HepG2 (cell line): ENCODE measurements at regions not wholly inside any gene's neighbourhood (a gene's known extent, or its start where the extent isn't known, plus 50 kb on each side); places are given as distances from the start of the nearest gene placed in this dataset.

Experiments
- ATAC-seq: fragments of 200-7000 bp; cut with Tn5 transposase; 3 replicates; pipeline ENCODE4 v1.9.1; 2020; ENCODE audit warnings: mild to moderate bottlenecking, moderate library complexity
- BruUV-seq: library from RNA; stranded (reverse); fragments of 400-500 nt; replicated peaks from 2 replicates; lab custom pipeline; 2021; lab: Mats Ljungman, UMichigan
- CTCF ChIA-PET: fragments of 300-600 bp; formaldehyde crosslinking; extraction: SDS; loops from one replicate; lab custom pipeline; 2021; ENCODE audit warnings: low total read pairs, inconsistent platforms, low intra/inter-chr PET ratio; lab: Yijun Ruan, JAX
- POLR2A ChIA-PET: fragments of 350-600 bp; sonication (Branson Sonifier 250); formaldehyde crosslinking; loops from one replicate; lab custom pipeline; 2020; ENCODE audit warnings: antibody characterized with exemption, inconsistent platforms; lab: Yijun Ruan, JAX
- DNase-seq: peaks from one replicate; pipeline ENCODE4 v3.0.0-alpha.2; 2015; ENCODE audit warnings: low spot score
- FAIRE-seq: peaks from 3 replicates; lab custom pipeline; 2011; peaks lifted over from hg19 to GRCh38; lab: Jason Lieb, UNC
- H2AFZ ChIP-seq: one replicate; pipeline ENCODE4 v1.6.1; 2011; ENCODE audit warnings: low read length, inconsistent platforms
- H3K27ac ChIP-seq: fragments of 300-600 bp; 3 replicates; pipeline ENCODE4 v1.8.0; 2011; ENCODE audit warnings: mixed run types, mild to moderate bottlenecking, mixed read lengths, low read length, inconsistent platforms; ENCODE audit not compliant: insufficient read depth; ENCODE audit errors: extremely low read length
- H3K27me3 ChIP-seq, 2 experiments: fragments of 200-600 bp in 1 of 2; 2 replicates in 1 of 2; 3 replicates in 1 of 2; pipeline versions ENCODE4 v1.6.0 to v1.8.0; 2011; ENCODE audit warnings: low read length in 2 of 2, mild to moderate bottlenecking in 2 of 2, moderate library complexity in 2 of 2, inconsistent platforms in 1 of 2; ENCODE audit not compliant: insufficient read depth in 2 of 2, control insufficient read depth in 1 of 2
- H3K36me3 ChIP-seq, 2 experiments: fragments of 200-600 bp in 1 of 2; replicated peaks in 1 of 2; 2 replicates in 1 of 2; 3 replicates in 1 of 2; pipeline versions ENCODE4 v1.5.1 to v1.8.0; 2011; ENCODE audit warnings: low read length in 2 of 2, inconsistent platforms in 1 of 2; ENCODE audit not compliant: insufficient read depth in 2 of 2, control insufficient read depth in 1 of 2
- H3K4me1 ChIP-seq: 2 replicates; pipeline ENCODE4 v1.5.1; 2012; ENCODE audit warnings: low read length, inconsistent platforms; ENCODE audit not compliant: insufficient read depth
- H3K4me2 ChIP-seq: 2 replicates; pipeline ENCODE4 v1.6.0; 2011; ENCODE audit warnings: low read depth, low read length, inconsistent platforms
- H3K4me3 ChIP-seq, 3 experiments: fragments of 200-600 bp in 1 of 3; sonication (generic), shearing (Covaris generic) in 1 of 3; replicated peaks in 1 of 3; 2 replicates each; pipeline ENCODE4 v1.5.1; 2011 to 2016; ENCODE audit warnings: low read length in 3 of 3, inconsistent platforms in 2 of 3, low read depth in 2 of 3, mild to moderate bottlenecking in 2 of 3, control low read depth in 1 of 3, mixed read lengths in 1 of 3; ENCODE audit not compliant: insufficient read depth in 1 of 3
- H3K79me2 ChIP-seq: one replicate; pipeline ENCODE4 v1.6.1; 2011; ENCODE audit warnings: low read length, inconsistent platforms; ENCODE audit not compliant: insufficient read depth
- H3K9ac ChIP-seq: 2 replicates; pipeline ENCODE4 v1.6.0; 2011; ENCODE audit warnings: mild to moderate bottlenecking, low read depth, low read length, inconsistent platforms; ENCODE audit not compliant: insufficient read depth
- H3K9me3 ChIP-seq: 2 replicates; pipeline ENCODE4 v1.5.1; 2012; ENCODE audit warnings: mild to moderate bottlenecking, low read length
- H4K20me1 ChIP-seq: 2 replicates; pipeline ENCODE4 v1.6.0; 2011; ENCODE audit warnings: inconsistent platforms, mild to moderate bottlenecking, low read length, moderate library complexity; ENCODE audit not compliant: insufficient read depth
- AHR ChIP-seq: IDR thresholded peaks from 2 replicates; pipeline ENCODE4 v1.6.1; 2018; ENCODE audit warnings: missing genetic modification reagents, missing compliant biosample characterization
- DBP ChIP-seq: sonication (generic); formaldehyde crosslinking; IDR thresholded peaks from 2 replicates; pipeline ENCODE4 v1.4.0; 2020; ENCODE audit warnings: missing genetic modification reagents; ENCODE audit errors: not compliant biosample characterization
- KLF16 ChIP-seq, 2 experiments: sonication (generic) in 1 of 2; formaldehyde crosslinking in 1 of 2; IDR thresholded peaks; 2 replicates each; pipeline versions ENCODE4 v1.6.1 to v1.8.0; 2016 to 2023; ENCODE audit warnings: missing genetic modification reagents in 2 of 2, missing compliant biosample characterization in 1 of 2
- MYNN ChIP-seq: sonication (generic); formaldehyde crosslinking; IDR thresholded peaks from 2 replicates; pipeline ENCODE4 v1.4.0; 2020; ENCODE audit warnings: mild to moderate bottlenecking, low read depth, missing genetic modification reagents
- ZHX2 ChIP-seq, 2 experiments: sonication (generic) in 1 of 2; formaldehyde crosslinking in 1 of 2; IDR thresholded peaks; 2 replicates each; pipeline versions ENCODE4 v1.6.1 to v1.9.0; 2014 to 2022; ENCODE audit warnings: antibody characterized with exemption in 1 of 2, borderline replicate concordance in 1 of 2, inconsistent platforms in 1 of 2, low read depth in 1 of 2, missing genetic modification reagents in 1 of 2
- ZNF260 ChIP-seq: sonication (generic); formaldehyde crosslinking; IDR thresholded peaks from 2 replicates; pipeline ENCODE4 v1.4.0; 2020; ENCODE audit warnings: missing genetic modification reagents, low read depth, mild to moderate bottlenecking, borderline replicate concordance
- WGBS: methylation state at CpG from one replicate; pipeline ENCODE4 v1.1.6; 2017; ENCODE audit warnings: low lambda C conversion rate; 5-methylcytosine and 5-hydroxymethylcytosine counted together
- in situ Hi-C: cut with HindIII; loops from 2 replicates; pipeline ENCODE4 v1.10.0; 2017; ENCODE audit warnings: low pct_unique_long_range_greater_than_20kb; ENCODE audit not compliant: extremely low pct_ligation_motif_present
- intact Hi-C: fragments of 100-400 bp; cut with micrococcal nuclease; formaldehyde crosslinking; loops from one replicate; pipeline ENCODE4 v1.10.0; 2022; ENCODE audit not compliant: unreplicated experiment

- TF ChIP-seq MYNN (CRISPR knock-in tag) (no peak), AHR (no peak), KLF16 (CRISPR knock-in tag; IDR thresholded peaks at IDR 0.05) (no peak), DBP (CRISPR knock-in tag) (no peak), ZNF260 (CRISPR knock-in tag) (no peak)
Measured at GRCh38 chr11:27205779-27206570, 157.0 kb downstream of the CCDC34 start (continued).

- TF ChIP-seq ZHX2 (IDR thresholded peaks at IDR 0.05; ENCODE audit: low read depth): no peak
- TF ChIP-seq ZHX2 (CRISPR knock-in tag; IDR thresholded peaks at IDR 0.05; ENCODE audit: borderline replicate concordance): no peak
- no peak overlapping the region for H2AFZ ChIP-seq
- H4K20me1 ChIP-seq: no peaks in the 10 kb centered on the region
- BruUV-seq: no TSS peak
- H3K36me3 ChIP-seq: no peaks in the 10 kb centered on the region
- H3K4me2 ChIP-seq: no peak overlapping the region
- H3K27me3 ChIP-seq: no peaks in the 10 kb centered on the region
- no peak for DNase-seq
- CTCF ChIA-PET: interaction anchor here (1.1 kb wide), 1 partner anchor 91 kb away, joined by 3 read pairs; no protein-coding TSS in a partner anchor
- 7% methylated on average over 3 of the region's 3 CpGs for WGBS
- peaks cover 58% of the 10 kb centered on the region for H3K4me1 ChIP-seq
- no peak for ATAC-seq
- H3K79me2 ChIP-seq: no peaks in the 10 kb centered on the region
- POLR2A ChIA-PET: no interaction called here
- no peak overlapping the region for H3K4me3 ChIP-seq
- no peak overlapping the region for H3K27ac ChIP-seq
- in situ Hi-C loops: no loop called here
- intact Hi-C loops: loop anchor here (2.0 kb wide), 2 partner anchors 92 to 282 kb away; no protein-coding TSS in a partner anchor
- no peaks in the 10 kb centered on the region for H3K9me3 ChIP-seq
- H3K9ac ChIP-seq: no peak overlapping the region
- no peak for FAIRE-seq
Measured at GRCh38 chr11:27205250-27205649, 157.8 kb downstream of the CCDC34 start.
